ENCODE measurements at regions not wholly inside any gene's neighbourhood (a gene's known extent, or its start where the extent isn't known, plus 50 kb on each side); places are given as distances from the start of the nearest gene placed in this dataset.

GRCh38 chr2:114252713-114253112 is 189.7 kb upstream of the DPP10 start:
- no peak for TF ChIP-seq CTCF (IDR thresholded peaks at IDR 0.05; ENCODE audit: low read depth, low read length)
- no peak overlapping the region for H3K4me3 ChIP-seq (ENCODE audit: low read depth, low read length)
- in situ Hi-C loops (cut with HindIII; ENCODE audit: low sequenced_read_pairs): no loop called here
- no peak for DNase-seq (ENCODE audit: low read depth, low spot score)

GRCh38 chr2:114254875-114255274 is 187.6 kb upstream of the DPP10 start:
- DNase-seq (ENCODE audit: low read depth, low spot score): no peak
- H3K4me3 ChIP-seq (ENCODE audit: low read depth, low read length): no peak overlapping the region
- TF ChIP-seq CTCF (IDR thresholded peaks at IDR 0.05; ENCODE audit: low read depth, low read length): no peak
- in situ Hi-C loops (cut with HindIII; ENCODE audit: low sequenced_read_pairs): no loop called here

- TF ChIP-seq CTCF (IDR thresholded peaks at IDR 0.05; ENCODE audit: low read depth, low read length): no peak
- H3K4me3 ChIP-seq (ENCODE audit: low read depth, low read length): no peak overlapping the region
- no peak for DNase-seq (ENCODE audit: low read depth, low spot score)
- in situ Hi-C loops (cut with HindIII; ENCODE audit: low sequenced_read_pairs): no loop called here
Measured at GRCh38 chr2:114259389-114259788, 183.1 kb upstream of the DPP10 start.

- TF ChIP-seq CTCF (IDR thresholded peaks at IDR 0.05; ENCODE audit: low read depth, low read length): no peak
- no peak for DNase-seq (ENCODE audit: low read depth, low spot score)
- H3K4me3 ChIP-seq (ENCODE audit: low read depth, low read length): no peak overlapping the region
- in situ Hi-C loops (cut with HindIII; ENCODE audit: low sequenced_read_pairs): no loop called here
Measured at GRCh38 chr2:114261366-114261765, 181.1 kb upstream of the DPP10 start.

GRCh38 chr2:114265261-114265660 is 177.2 kb upstream of the DPP10 start:
- no peak for TF ChIP-seq CTCF (IDR thresholded peaks at IDR 0.05; ENCODE audit: low read depth, low read length)
- H3K4me3 ChIP-seq (ENCODE audit: low read depth, low read length): no peak overlapping the region
- in situ Hi-C loops (cut with HindIII; ENCODE audit: low sequenced_read_pairs): no loop called here
- no peak for DNase-seq (ENCODE audit: low read depth, low spot score)

- in situ Hi-C loops (cut with HindIII; ENCODE audit: low sequenced_read_pairs): no loop called here
- no peak for DNase-seq (ENCODE audit: low read depth, low spot score)
- TF ChIP-seq CTCF (IDR thresholded peaks at IDR 0.05; ENCODE audit: low read depth, low read length): no peak
- H3K4me3 ChIP-seq (ENCODE audit: low read depth, low read length): no peak overlapping the region
Measured at GRCh38 chr2:114274957-114275356, 167.5 kb upstream of the DPP10 start.

GRCh38 chr2:114281188-114281587 is 161.3 kb upstream of the DPP10 start:
- no peak overlapping the region for H3K4me3 ChIP-seq (ENCODE audit: low read depth, low read length)
- DNase-seq (ENCODE audit: low read depth, low spot score): no peak
- in situ Hi-C loops (cut with HindIII; ENCODE audit: low sequenced_read_pairs): no loop called here
- no peak for TF ChIP-seq CTCF (IDR thresholded peaks at IDR 0.05; ENCODE audit: low read depth, low read length)

All from astrocyte of the spinal cord (primary cell).